H1 (cell line): ENCODE measurements at regions not wholly inside any gene's neighbourhood (a gene's known extent, or its start where the extent isn't known, plus 50 kb on each side); places are given as distances from the start of the nearest gene placed in this dataset.

ENCODE experiments used
- CTCF ChIA-PET: fragments of 300-600 bp; sonication (Branson Sonifier 250); formaldehyde crosslinking; loops from one replicate; lab custom pipeline; 2021; ENCODE audit not compliant: partially characterized antibody; lab: Charles Lee
- POLR2A ChIA-PET: fragments of 300-600 bp; sonication (Branson Sonifier 250); formaldehyde crosslinking; loops from one replicate; lab custom pipeline; 2021; ENCODE audit warnings: inconsistent platforms; ENCODE audit not compliant: partially characterized antibody; lab: Charles Lee
- DNase-seq, 2 experiments: peaks; one replicate each; pipeline versions ENCODE4 v3.0.0 to v3.0.0-alpha.2; 2010 to 2022; ENCODE audit warnings: low spot score in 2 of 2, low read depth in 1 of 2, mixed read lengths in 1 of 2
- FAIRE-seq: peaks from 2 replicates; lab custom pipeline; 2011; peaks lifted over from hg19 to GRCh38; lab: Jason Lieb, UNC
- H2AFZ ChIP-seq: 2 replicates; pipeline ENCODE4 v1.8.1; 2012; ENCODE audit warnings: low read length, inconsistent platforms
- H2AK5ac ChIP-seq: 2 replicates; pipeline ENCODE4 v1.6.1; 2013; ENCODE audit warnings: low read depth, low read length
- H2BK120ac ChIP-seq: replicated peaks from 2 replicates; pipeline ENCODE3; 2013; ENCODE audit warnings: low read depth, low read length, inconsistent platforms
- H2BK12ac ChIP-seq: 2 replicates; pipeline ENCODE4 v1.6.1; 2013; ENCODE audit warnings: low read depth, low read length
- H2BK15ac ChIP-seq: 2 replicates; pipeline ENCODE4 v1.6.1; 2013; ENCODE audit warnings: low read length
- H2BK20ac ChIP-seq: 2 replicates; pipeline ENCODE4 v1.6.1; 2013; ENCODE audit warnings: low read length
- H2BK5ac ChIP-seq: 2 replicates; pipeline ENCODE4 v1.6.1; 2013; ENCODE audit warnings: low read depth, low read length
- H3K14ac ChIP-seq: 2 replicates; pipeline ENCODE4 v1.6.1; 2013; ENCODE audit warnings: inconsistent platforms; ENCODE audit not compliant: insufficient read length
- H3K18ac ChIP-seq: 2 replicates; pipeline ENCODE4 v1.6.1; 2013; ENCODE audit warnings: low read length; ENCODE audit errors: extremely low read depth
- H3K23ac ChIP-seq: 2 replicates; pipeline ENCODE4 v1.6.1; 2013; ENCODE audit warnings: inconsistent platforms; ENCODE audit not compliant: insufficient read length
- H3K23me2 ChIP-seq: 2 replicates; pipeline ENCODE4 v1.6.1; 2013; ENCODE audit warnings: low read depth, low read length
- H3K27ac ChIP-seq: 2 replicates; pipeline ENCODE4 v1.6.1; 2011; ENCODE audit warnings: low read depth, low read length, inconsistent platforms
- H3K27me3 ChIP-seq, 4 experiments: replicated peaks in 1 of 4; 1 replicate in 1 of 4; 2 replicates in 3 of 4; pipeline versions ENCODE4 v1.6.1 to v1.8.1; 2011 to 2013; ENCODE audit warnings: low read length in 3 of 4, mild to moderate bottlenecking in 3 of 4, inconsistent platforms in 2 of 4, mixed read lengths in 2 of 4, moderate library complexity in 1 of 4; ENCODE audit not compliant: control insufficient read depth in 3 of 4, insufficient read depth in 3 of 4; ENCODE audit errors: extremely low read depth in 1 of 4
- H3K36me3 ChIP-seq, 4 experiments: 2 replicates each; pipeline versions ENCODE4 v1.6.1 to v1.8.1; 2011 to 2013; ENCODE audit warnings: mild to moderate bottlenecking in 4 of 4, low read length in 3 of 4, moderate library complexity in 2 of 4, control low read depth in 1 of 4, inconsistent platforms in 1 of 4; ENCODE audit not compliant: insufficient read depth in 4 of 4, control insufficient read depth in 2 of 4
- H3K4ac ChIP-seq: replicated peaks from 2 replicates; pipeline ENCODE3; 2013; ENCODE audit warnings: low read length, low read depth, mixed read lengths, inconsistent platforms; ENCODE audit not compliant: insufficient read length
- H3K4me1 ChIP-seq, 4 experiments: replicated peaks in 1 of 4; 1 replicate in 1 of 4; 2 replicates in 3 of 4; pipeline versions ENCODE4 v1.6.1 to v1.8.1; 2011 to 2013; ENCODE audit warnings: low read length in 3 of 4, inconsistent platforms in 2 of 4, mixed read lengths in 1 of 4; ENCODE audit not compliant: insufficient read depth in 4 of 4, control insufficient read depth in 3 of 4
- H3K4me2 ChIP-seq, 2 experiments: 2 replicates each; pipeline versions ENCODE4 v1.6.1 to v1.8.1; 2011 to 2013; ENCODE audit warnings: low read depth in 2 of 2, low read length in 2 of 2, control low read depth in 1 of 2, inconsistent platforms in 1 of 2, mild to moderate bottlenecking in 1 of 2; ENCODE audit not compliant: insufficient read depth in 1 of 2
- H3K4me3 ChIP-seq, 4 experiments: fragments of 200-600, 300-600 bp in 1 of 4; sonication (generic), shearing (Covaris generic), sonication (Bioruptor Twin) in 1 of 4; 2 replicates each; pipeline versions ENCODE4 v1.5.1 to v1.8.1; 2011 to 2016; ENCODE audit warnings: low read length in 4 of 4, low read depth in 3 of 4, control low read depth in 2 of 4, inconsistent platforms in 2 of 4, mild to moderate bottlenecking in 2 of 4, mixed read lengths in 1 of 4, moderate library complexity in 1 of 4; ENCODE audit not compliant: insufficient read depth in 2 of 4; ENCODE audit errors: extremely low read depth in 1 of 4
- H3K56ac ChIP-seq: replicated peaks from 2 replicates; pipeline ENCODE3; 2013; ENCODE audit warnings: low read depth, mild to moderate bottlenecking, mixed read lengths, low read length, inconsistent platforms; ENCODE audit not compliant: insufficient read length
- H3K79me1 ChIP-seq: 2 replicates; pipeline ENCODE4 v1.6.1; 2013; ENCODE audit warnings: low read depth, low read length, control low read depth
- H3K79me2 ChIP-seq, 2 experiments: 2 replicates each; pipeline versions ENCODE4 v1.6.1 to v1.8.1; 2012 to 2013; ENCODE audit warnings: low read length in 2 of 2, mild to moderate bottlenecking in 2 of 2, inconsistent platforms in 1 of 2; ENCODE audit not compliant: insufficient read depth in 2 of 2, control insufficient read depth in 1 of 2
- H3K9ac ChIP-seq, 4 experiments: replicated peaks in 1 of 4; 1 replicate in 1 of 4; 2 replicates in 3 of 4; pipeline versions ENCODE4 v1.6.1 to v1.8.1; 2011 to 2013; ENCODE audit warnings: low read depth in 3 of 4, low read length in 3 of 4, control low read depth in 2 of 4, mild to moderate bottlenecking in 2 of 4, moderate library complexity in 2 of 4, inconsistent platforms in 1 of 4; ENCODE audit errors: extremely low read depth in 1 of 4
- H3K9me3 ChIP-seq, 2 experiments: 2 replicates each; pipeline versions ENCODE4 v1.6.1 to v1.8.1; 2012 to 2013; ENCODE audit warnings: mild to moderate bottlenecking in 2 of 2, moderate library complexity in 2 of 2, control low read depth in 1 of 2, inconsistent platforms in 1 of 2, low read depth in 1 of 2, low read length in 1 of 2, mixed read lengths in 1 of 2; ENCODE audit not compliant: insufficient read depth in 2 of 2
- H4K20me1 ChIP-seq, 2 experiments: replicated peaks in 1 of 2; 2 replicates each; pipeline versions ENCODE3 to v1.8.1; 2011 to 2013; ENCODE audit warnings: inconsistent platforms in 2 of 2, low read length in 2 of 2, mild to moderate bottlenecking in 1 of 2; ENCODE audit not compliant: insufficient read depth in 2 of 2, control insufficient read depth in 1 of 2
- H4K5ac ChIP-seq: 2 replicates; pipeline ENCODE4 v1.6.1; 2013; ENCODE audit warnings: low read length, low read depth, mixed read lengths, inconsistent platforms; ENCODE audit not compliant: insufficient read length
- H4K8ac ChIP-seq: 2 replicates; pipeline ENCODE4 v1.8.0; 2013; ENCODE audit warnings: mild to moderate bottlenecking, moderate library complexity, low read length, inconsistent platforms; ENCODE audit not compliant: insufficient read depth; ENCODE audit errors: extremely low read depth
- H4K91ac ChIP-seq: replicated peaks from 2 replicates; pipeline ENCODE3; 2013; ENCODE audit warnings: low read length, mixed read lengths, inconsistent platforms; ENCODE audit not compliant: insufficient read length
- ATF3 ChIP-seq: IDR thresholded peaks from 2 replicates; pipeline ENCODE4 v1.6.1; 2011; ENCODE audit warnings: low read depth, mild to moderate bottlenecking, low read length; ENCODE audit not compliant: insufficient read depth
- E2F6 ChIP-seq: IDR thresholded peaks from 2 replicates; pipeline ENCODE4 v1.6.1; 2012; ENCODE audit warnings: inconsistent platforms
- POLR2AphosphoS5 ChIP-seq: IDR thresholded peaks from 2 replicates; pipeline ENCODE4 v1.6.1; 2011; ENCODE audit warnings: low read depth, low read length
- YY1 ChIP-seq: IDR thresholded peaks from 2 replicates; pipeline ENCODE4 v1.6.1; 2011; ENCODE audit warnings: low read depth, mild to moderate bottlenecking, low read length
- WGBS, 2 experiments: shearing (Covaris generic) in 1 of 2; methylation state at CpG; one replicate each; pipeline versions ENCODE4 v1.1.6 to v1.1.7; 2013 to 2015; ENCODE audit warnings: low lambda C conversion rate in 2 of 2, mixed read lengths in 2 of 2, inconsistent platforms in 1 of 2, low coverage in 1 of 2, missing lambda C conversion rate in 1 of 2; ENCODE audit not compliant: insufficient replicate concordance in 2 of 2, insufficient coverage in 1 of 2, insufficient read length in 1 of 2; ENCODE audit errors: extremely low coverage in 1 of 2, missing lambda C conversion rate in 1 of 2; 5-methylcytosine and 5-hydroxymethylcytosine counted together

GRCh38 chr2:7352191-7352590 lies 435.0 kb downstream of the RNF144A start:
- no peak overlapping the region for H2BK5ac ChIP-seq
- no peak for DNase-seq
- no peak overlapping the region for H3K23ac ChIP-seq
- H2BK12ac ChIP-seq, result no peak overlapping the region
- no peak overlapping the region for H3K4me3 ChIP-seq
- WGBS, 2 experiments, result 86% methylated on average over 5 of the region's 5 CpGs; no CpG with 5 or more reads in 1 of the 2 experiments
- H3K4me1 ChIP-seq, result no peaks in the 10 kb centered on the region
- TF ChIP-seq YY1 (no peak), ATF3 (no peak), POLR2AphosphoS5 (no peak), E2F6 (no peak)
- H3K36me3 ChIP-seq, result no peaks in the 10 kb centered on the region
- H3K9ac ChIP-seq, result no peak overlapping the region
- H3K14ac ChIP-seq, result no peak overlapping the region
- H2BK20ac ChIP-seq, result no peak overlapping the region
- H3K27me3 ChIP-seq, result no peaks in the 10 kb centered on the region
- FAIRE-seq, result no peak
- no peak overlapping the region for H4K5ac ChIP-seq
- no peak overlapping the region for H2AK5ac ChIP-seq
- CTCF ChIA-PET, result interaction anchor here (0.6 kb wide), 2 partner anchors 337 to 436 kb away, joined by 3 to 4 read pairs; no protein-coding TSS in a partner anchor
- no peaks in the 10 kb centered on the region for H4K20me1 ChIP-seq
- no peak overlapping the region for H3K4me2 ChIP-seq
- H3K56ac ChIP-seq, result no peak overlapping the region
- H3K18ac ChIP-seq, result no peak overlapping the region
- H4K91ac ChIP-seq, result no peak overlapping the region
- POLR2A ChIA-PET, result no interaction called here
- no peak overlapping the region for H2BK120ac ChIP-seq
- no peaks in the 10 kb centered on the region for H3K79me1 ChIP-seq
- H4K8ac ChIP-seq, result no peak overlapping the region
- H3K4ac ChIP-seq, result no peak overlapping the region
- no peak overlapping the region for H2AFZ ChIP-seq
- no peak overlapping the region for H2BK15ac ChIP-seq
- no peaks in the 10 kb centered on the region for H3K79me2 ChIP-seq
- H3K27ac ChIP-seq, result no peak overlapping the region
- H3K23me2 ChIP-seq, result no peaks in the 10 kb centered on the region
- no peaks in the 10 kb centered on the region for H3K9me3 ChIP-seq
